ENCODE measurements at regions not wholly inside any gene's neighbourhood (a gene's known extent, or its start where the extent isn't known, plus 50 kb on each side); places are given as distances from the start of the nearest gene placed in this dataset.

- TF ChIP-seq ZBTB43 (CRISPR knock-in tag; conservative IDR thresholded peaks at IDR 0.05) (0 out of 2 replicates have a peak, but pooled peaks have one; percentile 25), HMG20A (CRISPR knock-in tag; IDR thresholded peaks at IDR 0.05; ENCODE audit: borderline replicate concordance) (peak; percentile 87), ZNF484 (CRISPR knock-in tag; IDR thresholded peaks at IDR 0.05; ENCODE audit: borderline replicate concordance, low read depth) (no peak), FOXA1 (IDR thresholded peaks at IDR 0.05) (no peak), FOXA1 (CRISPR knock-in tag; IDR thresholded peaks at IDR 0.05) (peak; percentile 78), ZNF563 (CRISPR knock-in tag; IDR thresholded peaks at IDR 0.05) (no peak), ELF3 (CRISPR knock-in tag; IDR thresholded peaks at IDR 0.05) (peak; percentile 58; the same call in 1 of the 2 replicates), MAFF (IDR thresholded peaks at IDR 0.05; ENCODE audit: low read depth, low read length) (0 out of 2 replicates have a peak, but pooled peaks have one; percentile 20), GLMP (CRISPR knock-in tag; IDR thresholded peaks at IDR 0.05; ENCODE audit: borderline replicate concordance) (no peak), ATF5 (CRISPR knock-in tag; IDR thresholded peaks at IDR 0.05; ENCODE audit: low read depth) (no peak), HHEX (CRISPR knock-in tag; IDR thresholded peaks at IDR 0.05) (peak; percentile 51; the same call in 1 of the 2 replicates), E2F1 (CRISPR knock-in tag; IDR thresholded peaks at IDR 0.05) (no peak), ATAD3A (CRISPR knock-in tag; IDR thresholded peaks at IDR 0.05) (no peak), SOX13 (IDR thresholded peaks at IDR 0.05) (peak; percentile 79), SOX13 (CRISPR knock-in tag; conservative IDR thresholded peaks at IDR 0.05 in 1 of 2, IDR thresholded peaks at IDR 0.05 in 1 of 2) (peak in 1 of 2 experiments; percentile 93; a peak in 2 of 4 replicates), ZNF503 (CRISPR knock-in tag; IDR thresholded peaks at IDR 0.05) (peak; percentile 44), ZNF784 (CRISPR knock-in tag; IDR thresholded peaks at IDR 0.05; ENCODE audit: borderline replicate concordance) (no peak), CREM (IDR thresholded peaks at IDR 0.05) (peak; percentile 92), CREM (CRISPR knock-in tag; IDR thresholded peaks at IDR 0.05) (no peak), SIX4 (CRISPR knock-in tag; IDR thresholded peaks at IDR 0.05) (peak; percentile 42; the same call in 1 of the 2 replicates), THAP11 (CRISPR knock-in tag; IDR thresholded peaks at IDR 0.05) (0 out of 2 replicates have a peak, but pooled peaks have one; percentile 31), ZNF589 (CRISPR knock-in tag; conservative IDR thresholded peaks at IDR 0.05) (no peak)
These were observed 369.5 kb upstream of the THBS1 start (continued) for GRCh38 chr15:39211108-39211979.
